GM21423 (cell line): ENCODE measurements at regions not wholly inside any gene's neighbourhood (a gene's known extent, or its start where the extent isn't known, plus 50 kb on each side); places are given as distances from the start of the nearest gene placed in this dataset.
"Not testable (repeated sequence)": the region's sequence is repeated elsewhere in the genome, so short reads cannot be mapped to it uniquely, and the experiment has no call there.

Experiments used
- ATAC-seq: cut with Tn5 transposase; IDR thresholded peaks from one replicate; pipeline ENCODE4 v1.9.1; 2021; ENCODE audit warnings: mild to moderate bottlenecking, moderate library complexity; ENCODE audit not compliant: unreplicated experiment

DNA sequence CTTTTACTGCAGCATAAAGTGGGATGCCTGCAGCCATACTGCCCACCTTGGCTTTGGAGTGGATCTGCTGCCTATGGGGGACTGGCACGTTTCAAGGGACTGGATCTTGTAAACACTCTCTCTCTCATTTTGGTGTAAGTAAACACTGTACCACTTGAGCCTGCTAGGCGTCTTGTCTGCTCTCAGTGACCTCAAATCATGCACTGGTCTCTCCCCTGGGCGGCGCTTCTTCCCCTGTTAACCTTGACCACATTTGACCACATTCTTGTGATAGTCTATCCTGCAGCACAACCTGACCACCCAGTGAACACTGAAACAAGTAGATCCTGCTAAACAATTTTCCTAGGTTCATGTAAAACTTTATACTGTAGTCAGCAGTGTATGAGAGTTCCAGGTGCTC lies 82.6 kb upstream of the HNMT start:
- ATAC-seq, result no peak

GRCh38 chr2:137886083-137886831 lies 78.0 kb upstream of the HNMT start:
- ATAC-seq, result no peak

- ATAC-seq, result no peak
Observed at GRCh38 chr2:137888845-137889244, 75.4 kb upstream of the HNMT start.

GRCh38 chr2:137892739-137893138 lies 71.5 kb upstream of the HNMT start:
- ATAC-seq, result no peak

DNA sequence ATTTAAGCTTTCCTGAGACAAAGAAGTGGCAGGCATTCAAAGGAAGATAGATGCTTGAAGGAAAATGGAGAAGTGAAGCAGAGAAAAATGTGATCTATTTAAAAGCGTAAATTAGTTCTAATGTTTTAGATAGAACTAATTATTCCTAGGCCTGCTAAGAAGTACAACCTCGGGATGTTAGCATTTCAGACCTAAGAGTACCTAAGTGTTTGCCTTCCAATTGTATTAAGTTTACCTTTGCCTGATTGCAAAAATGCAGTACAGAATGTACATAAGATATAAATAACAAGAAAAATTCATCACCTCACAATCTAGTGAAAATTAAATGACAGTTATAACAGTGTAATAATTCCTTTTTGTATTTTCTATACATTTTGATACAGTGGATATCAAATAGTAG lies 71.1 kb upstream of the HNMT start:
- ATAC-seq, result no peak

GRCh38 chr2:137896467-137896866 lies 67.8 kb upstream of the HNMT start:
- no peak for ATAC-seq

DNA sequence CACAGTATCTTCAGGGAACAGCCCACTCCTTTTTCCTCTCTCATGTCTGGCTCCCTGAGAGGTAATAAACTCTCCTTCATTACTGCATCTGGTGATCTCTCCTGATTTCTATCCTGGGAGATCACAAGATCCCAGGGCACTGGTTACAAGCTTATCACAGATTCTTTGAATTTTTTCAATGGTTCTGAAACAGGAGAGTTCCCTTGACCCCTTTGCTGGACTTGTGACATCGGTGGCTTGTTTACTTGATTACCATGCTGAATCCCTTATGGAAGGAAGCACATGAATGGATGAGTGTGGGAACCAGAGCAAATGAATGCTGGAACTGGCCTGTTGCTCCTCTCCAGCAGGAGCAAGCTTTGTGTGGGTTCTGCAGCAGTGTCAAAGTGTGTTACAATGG lies 67.2 kb upstream of the HNMT start:
- no peak for ATAC-seq

DNA sequence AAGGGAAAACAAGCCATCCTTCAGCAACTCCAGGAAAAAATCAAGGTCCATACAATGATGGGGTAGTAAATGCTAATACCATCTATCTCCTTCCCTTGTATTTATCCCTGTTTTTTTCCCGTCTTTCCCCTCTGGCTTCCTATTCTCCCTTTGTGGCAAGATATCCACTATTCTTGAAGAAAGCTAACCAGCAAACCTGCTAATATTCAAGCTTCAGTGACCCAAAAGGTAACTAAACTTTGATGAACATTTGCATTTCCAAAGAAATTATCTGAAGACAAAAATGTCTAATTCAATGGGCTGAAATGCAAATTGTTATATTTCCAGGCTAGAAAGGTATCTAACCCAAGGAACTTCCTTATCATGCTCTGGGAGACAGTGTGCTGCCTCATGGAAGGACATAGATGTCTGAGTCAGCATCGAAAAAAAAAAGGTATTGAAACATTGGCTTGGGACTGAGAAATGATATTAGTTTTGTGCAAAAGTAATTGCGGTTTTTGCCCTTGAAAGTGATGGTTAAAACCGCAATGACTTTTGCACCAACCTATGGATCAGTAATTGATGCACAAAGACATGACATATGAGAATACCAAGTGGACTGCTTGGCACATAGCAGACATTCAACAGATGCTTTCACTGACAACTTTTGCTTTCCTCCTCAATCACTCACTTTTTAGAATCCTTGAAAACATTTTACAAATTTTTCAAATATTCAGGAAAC lies 63.7 kb upstream of the HNMT start:
- ATAC-seq, result no peak

- no peak for ATAC-seq
Observed at GRCh38 chr2:137910641-137911040, 53.6 kb upstream of the HNMT start.

- ATAC-seq, result no peak
Observed at GRCh38 chr2:137912371-137912770, 51.9 kb upstream of the HNMT start.

DNA sequence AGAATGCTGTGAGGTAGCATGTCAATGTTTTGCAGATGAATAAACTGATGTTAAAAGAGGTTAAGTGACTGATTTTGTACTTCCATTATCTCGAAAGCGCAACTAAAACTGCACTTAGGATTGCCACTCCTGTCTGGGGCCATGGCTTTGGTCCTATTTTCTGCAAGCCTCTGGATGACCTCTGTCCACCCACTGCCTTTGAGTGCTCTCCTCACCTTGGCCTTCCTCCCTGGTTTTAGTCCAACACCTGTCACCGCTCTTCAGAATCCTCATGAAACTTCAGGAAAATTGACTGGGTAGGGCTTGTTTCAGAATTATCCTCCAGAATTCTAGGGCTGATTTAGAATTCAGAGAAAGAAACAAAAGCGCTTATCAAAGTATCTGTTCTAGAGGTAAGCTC lies 51.1 kb upstream of the HNMT start:
- no peak for ATAC-seq

- not testable (repeated sequence) for ATAC-seq
Observed at GRCh38 chr2:137913648-137914047, 50.6 kb upstream of the HNMT start.
